SKM-1 (cell line): ENCODE measurements at regions not wholly inside any gene's neighbourhood (a gene's known extent, or its start where the extent isn't known, plus 50 kb on each side); places are given as distances from the start of the nearest gene placed in this dataset.

ENCODE experiments used
- DNase-seq: peaks from one replicate; lab custom pipeline; 2025; ENCODE audit not compliant: unreplicated experiment; lab: John Stamatoyannopoulos, UW

GRCh38 chr6:91352321-91352720 lies 765.4 kb upstream of the MAP3K7 start:
- DNase-seq: no peak

GRCh38 chr6:91350146-91350908 lies 763.5 kb upstream of the MAP3K7 start:
- DNase-seq: no peak

GRCh38 chr6:91341473-91341872 lies 754.6 kb upstream of the MAP3K7 start:
- DNase-seq: no peak

GRCh38 chr6:91340896-91341395 lies 754.1 kb upstream of the MAP3K7 start:
- DNase-seq: no peak

DNA sequence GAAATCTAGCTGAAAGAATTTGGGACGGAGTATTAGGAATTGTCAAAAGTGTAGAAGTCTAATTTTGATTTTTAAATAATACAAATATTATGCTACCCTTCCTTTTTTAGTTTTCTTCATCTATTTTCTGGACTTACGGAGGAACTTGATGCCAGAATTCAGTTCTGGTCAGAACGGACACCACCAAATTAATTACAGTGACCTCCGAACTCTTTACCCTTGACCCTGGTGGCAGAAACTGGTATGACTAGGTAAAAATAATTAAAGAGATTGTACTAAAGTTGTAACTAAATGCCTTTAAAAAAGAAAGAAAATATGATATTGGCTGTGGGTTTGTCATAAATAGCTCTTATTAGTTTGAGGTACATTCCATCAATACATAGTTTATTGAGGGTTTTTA lies 751.1 kb upstream of the MAP3K7 start:
- no peak for DNase-seq

GRCh38 chr6:91330896-91331295 lies 744.0 kb upstream of the MAP3K7 start:
- no peak for DNase-seq

- DNase-seq: no peak
Measured at GRCh38 chr6:91328241-91328640, 741.4 kb upstream of the MAP3K7 start.

DNA sequence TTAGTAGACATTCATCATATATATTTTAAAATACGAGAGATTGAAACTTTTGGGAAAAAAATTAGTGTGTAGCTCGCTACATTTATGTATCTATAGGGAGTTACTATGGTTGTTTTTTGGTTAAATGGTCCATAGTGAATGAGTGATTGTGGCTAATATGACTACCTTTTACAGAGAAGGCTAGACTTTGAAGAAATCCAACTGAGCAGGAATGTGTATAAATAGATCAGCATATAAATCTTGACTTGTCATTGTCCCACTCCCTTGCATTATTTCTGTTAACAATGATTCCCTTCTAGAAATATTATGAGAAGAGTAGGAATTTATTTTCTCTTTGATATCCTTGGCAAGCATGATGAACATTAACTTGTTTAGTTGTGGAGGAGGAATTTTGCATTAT lies 737.8 kb upstream of the MAP3K7 start:
- DNase-seq: no peak

GRCh38 chr6:91317984-91318383 lies 731.1 kb upstream of the MAP3K7 start:
- no peak for DNase-seq

GRCh38 chr6:91317247-91317835 lies 730.5 kb upstream of the MAP3K7 start:
- DNase-seq: no peak

DNA sequence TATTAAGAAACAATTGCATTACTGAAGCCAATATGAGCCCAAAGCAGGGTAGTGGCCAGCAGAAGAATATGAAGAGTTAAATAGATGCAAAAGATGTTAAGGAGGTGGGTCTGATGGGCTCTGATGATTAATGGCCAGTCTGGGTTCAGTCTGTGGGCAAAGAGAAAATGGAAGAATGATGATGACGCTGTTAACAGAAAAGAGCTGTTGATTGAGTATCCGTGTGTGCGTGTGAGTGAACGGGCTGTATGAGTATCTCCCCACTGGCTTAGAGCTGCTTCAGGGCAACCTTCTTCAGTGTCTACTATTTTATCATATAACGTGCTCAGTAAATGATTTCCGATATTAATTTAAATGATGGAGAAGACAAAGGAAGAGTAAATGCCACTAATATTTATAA lies 723.3 kb upstream of the MAP3K7 start:
- DNase-seq: no peak

- no peak for DNase-seq
Measured at GRCh38 chr6:91305755-91306154, 718.9 kb upstream of the MAP3K7 start.

GRCh38 chr6:91304521-91304920 lies 717.6 kb upstream of the MAP3K7 start:
- no peak for DNase-seq

- no peak for DNase-seq
Measured at GRCh38 chr6:91303326-91303725, 716.5 kb upstream of the MAP3K7 start.

DNA sequence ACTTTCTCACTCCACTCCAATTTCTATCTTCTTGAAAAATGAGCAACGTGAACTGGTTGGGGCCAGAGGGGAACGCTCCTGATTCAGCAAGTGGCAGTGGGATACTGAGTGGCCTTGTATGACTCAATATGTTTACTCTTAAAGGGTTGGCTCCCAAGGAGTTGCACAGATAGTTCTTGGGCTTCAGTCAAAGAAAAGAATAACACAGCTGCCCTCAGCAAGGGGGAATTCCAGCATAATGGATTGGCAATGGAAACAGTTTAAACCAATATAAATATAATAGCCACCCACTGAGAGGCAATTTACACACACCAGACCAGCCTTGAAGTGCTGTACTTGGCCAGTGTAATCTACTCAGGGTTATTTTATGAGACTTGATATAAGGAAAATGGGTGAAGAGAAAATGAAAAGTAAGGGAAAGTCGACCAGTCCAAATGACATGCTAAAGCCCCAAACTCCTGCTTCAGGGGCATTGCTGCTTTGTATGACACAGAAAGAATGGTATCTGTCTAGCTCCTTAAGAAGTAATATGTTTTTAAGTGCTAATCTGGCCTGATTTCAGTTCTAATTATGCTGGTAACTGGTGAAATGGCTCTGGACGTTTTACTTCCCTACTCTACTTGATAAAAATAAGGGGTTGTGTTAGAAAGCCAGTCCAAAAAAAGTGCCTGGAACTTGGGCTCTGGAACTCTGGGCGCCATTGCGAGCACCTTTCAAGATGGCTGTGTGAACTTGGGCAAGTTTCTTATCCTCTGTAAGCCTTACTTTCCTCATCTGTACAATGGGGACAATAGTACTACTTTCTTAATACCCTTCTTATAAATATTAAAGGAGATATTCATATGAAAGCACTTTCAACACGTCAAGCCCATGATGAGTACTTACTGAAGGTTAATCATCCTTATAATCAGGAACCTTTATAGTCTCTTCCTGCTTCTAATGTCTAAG lies 712.9 kb upstream of the MAP3K7 start:
- DNase-seq: no peak

DNA sequence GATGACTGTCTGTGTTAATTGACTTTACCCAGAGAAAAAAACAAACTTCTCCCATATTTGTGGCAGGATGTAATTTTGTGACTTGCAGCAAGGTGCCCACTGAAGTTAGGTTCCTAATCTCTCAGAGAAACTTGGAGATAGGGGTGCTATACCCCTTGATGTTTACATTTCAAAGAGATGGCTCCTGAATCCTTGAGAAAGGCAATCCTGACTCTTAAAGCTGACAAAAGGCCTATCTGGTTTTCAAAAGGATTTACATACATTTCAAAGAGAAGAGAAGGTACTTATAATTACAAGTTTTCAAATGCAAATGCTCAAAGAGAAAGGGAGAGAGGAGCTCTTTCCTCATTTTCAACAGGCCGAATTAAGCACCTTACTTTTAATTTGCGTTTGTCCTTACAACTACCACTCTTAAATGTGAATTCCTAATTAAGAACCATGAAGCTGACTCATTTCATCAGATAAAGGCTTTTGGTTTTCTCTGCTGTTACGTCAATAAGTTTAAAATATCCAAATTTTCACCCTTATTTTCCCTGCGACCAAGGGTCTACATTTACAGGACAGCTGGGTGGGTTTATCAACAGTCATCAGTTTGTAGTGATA lies 711.8 kb upstream of the MAP3K7 start:
- DNase-seq: no peak

GRCh38 chr6:91293395-91293794 lies 706.5 kb upstream of the MAP3K7 start:
- no peak for DNase-seq

GRCh38 chr6:91291071-91291470 lies 704.2 kb upstream of the MAP3K7 start:
- no peak for DNase-seq

GRCh38 chr6:91288741-91289140 lies 701.9 kb upstream of the MAP3K7 start:
- DNase-seq: no peak

- no peak for DNase-seq
Measured at GRCh38 chr6:91281901-91282300, 695.0 kb upstream of the MAP3K7 start.

DNA sequence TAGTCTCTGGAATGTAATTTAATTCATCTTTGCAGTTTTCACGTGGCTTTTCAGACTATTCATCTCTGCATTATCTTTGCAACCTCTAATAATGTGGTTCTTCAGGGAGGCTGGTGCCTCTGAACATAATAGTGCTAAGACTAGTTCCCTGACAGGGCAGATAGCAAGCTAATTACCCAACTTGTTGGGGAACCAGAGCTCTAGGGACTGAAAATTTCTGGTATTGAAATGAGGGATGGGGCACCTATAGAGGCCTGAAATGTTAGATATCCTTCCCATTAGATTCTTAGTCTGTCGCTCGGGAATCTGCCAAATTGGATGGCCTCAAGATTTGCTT lies 693.6 kb upstream of the MAP3K7 start:
- DNase-seq: no peak
